HG03039 (cell line): ENCODE measurements at regions not wholly inside any gene's neighbourhood (a gene's known extent, or its start where the extent isn't known, plus 50 kb on each side); places are given as distances from the start of the nearest gene placed in this dataset.

ENCODE experiments used
- ATAC-seq: cut with Tn5 transposase; IDR thresholded peaks from one replicate; pipeline ENCODE4 v1.9.1; 2021; ENCODE audit warnings: mild to moderate bottlenecking, moderate library complexity; ENCODE audit not compliant: unreplicated experiment

GRCh38 chr10:90175161-90175681 is 473.8 kb downstream of the KIF20B start:
- ATAC-seq = no peak

GRCh38 chr10:90179696-90180407 is 478.5 kb downstream of the KIF20B start:
- ATAC-seq = no peak

- ATAC-seq = no peak
Observed at GRCh38 chr10:90180886-90181691, 479.7 kb downstream of the KIF20B start.

- no peak for ATAC-seq
Observed at GRCh38 chr10:90192825-90193224, 491.4 kb downstream of the KIF20B start.

GRCh38 chr10:90193240-90193985 is 492.0 kb downstream of the KIF20B start:
- no peak for ATAC-seq

GRCh38 chr10:90195288-90195840 is 494.0 kb downstream of the KIF20B start:
- no peak for ATAC-seq

GRCh38 chr10:90197766-90198165 is 496.4 kb downstream of the KIF20B start:
- no peak for ATAC-seq

- no peak for ATAC-seq
Observed at GRCh38 chr10:90199093-90199492, 497.7 kb downstream of the KIF20B start.

GRCh38 chr10:90199513-90199912 is 498.1 kb downstream of the KIF20B start:
- no peak for ATAC-seq

- no peak for ATAC-seq
Observed at GRCh38 chr10:90204131-90204955, 503.0 kb downstream of the KIF20B start.

- no peak for ATAC-seq
Observed at GRCh38 chr10:90204956-90205314, 503.5 kb downstream of the KIF20B start.

GRCh38 chr10:90205340-90205739 is 503.9 kb downstream of the KIF20B start:
- ATAC-seq = no peak

- ATAC-seq = no peak
Observed at GRCh38 chr10:90213346-90213745, 512.0 kb downstream of the KIF20B start.

- no peak for ATAC-seq
Observed at GRCh38 chr10:90218846-90219245, 517.5 kb downstream of the KIF20B start.

GRCh38 chr10:90222372-90222771 is 521.0 kb downstream of the KIF20B start:
- ATAC-seq = no peak

GRCh38 chr10:90222939-90223338 is 521.5 kb downstream of the KIF20B start:
- ATAC-seq = no peak

- ATAC-seq = no peak
Observed at GRCh38 chr10:90224791-90225566, 523.6 kb downstream of the KIF20B start.

GRCh38 chr10:90226517-90226916 is 525.1 kb downstream of the KIF20B start:
- ATAC-seq = no peak

GRCh38 chr10:90227217-90227656 is 525.8 kb downstream of the KIF20B start:
- ATAC-seq = no peak
